GM12874 (cell line): ENCODE measurements at regions not wholly inside any gene's neighbourhood (a gene's known extent, or its start where the extent isn't known, plus 50 kb on each side); places are given as distances from the start of the nearest gene placed in this dataset.

Source experiments
- TF ChIP-seq, protein P1 (sequence below): IDR thresholded peaks from 2 replicates; pipeline ENCODE4 v1.5.1; 2011; ENCODE audit warnings: low read depth, mild to moderate bottlenecking, control low read depth, low read length, moderate library complexity; ENCODE audit not compliant: insufficient read depth

DNA sequence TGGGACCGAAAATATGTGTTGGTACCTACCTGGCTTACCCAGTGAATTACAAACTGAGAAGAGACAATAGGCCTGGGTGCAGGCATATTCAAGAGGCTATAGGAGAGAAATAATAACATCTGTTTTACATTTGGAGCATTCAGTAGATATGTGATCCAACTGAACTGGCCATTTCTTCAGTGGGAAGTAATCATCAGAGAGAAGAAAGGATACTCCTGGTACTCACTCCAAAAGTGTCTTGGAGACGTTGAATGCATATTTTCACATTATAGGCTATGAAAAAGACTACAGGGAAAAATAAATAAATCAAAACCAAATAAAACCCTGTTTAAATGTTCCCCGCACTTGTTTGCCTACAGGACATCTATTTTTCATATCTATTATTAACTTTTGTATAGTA, 1680.3 kb downstream of the REEP3 start:
- TF ChIP-seq, protein P1, sequence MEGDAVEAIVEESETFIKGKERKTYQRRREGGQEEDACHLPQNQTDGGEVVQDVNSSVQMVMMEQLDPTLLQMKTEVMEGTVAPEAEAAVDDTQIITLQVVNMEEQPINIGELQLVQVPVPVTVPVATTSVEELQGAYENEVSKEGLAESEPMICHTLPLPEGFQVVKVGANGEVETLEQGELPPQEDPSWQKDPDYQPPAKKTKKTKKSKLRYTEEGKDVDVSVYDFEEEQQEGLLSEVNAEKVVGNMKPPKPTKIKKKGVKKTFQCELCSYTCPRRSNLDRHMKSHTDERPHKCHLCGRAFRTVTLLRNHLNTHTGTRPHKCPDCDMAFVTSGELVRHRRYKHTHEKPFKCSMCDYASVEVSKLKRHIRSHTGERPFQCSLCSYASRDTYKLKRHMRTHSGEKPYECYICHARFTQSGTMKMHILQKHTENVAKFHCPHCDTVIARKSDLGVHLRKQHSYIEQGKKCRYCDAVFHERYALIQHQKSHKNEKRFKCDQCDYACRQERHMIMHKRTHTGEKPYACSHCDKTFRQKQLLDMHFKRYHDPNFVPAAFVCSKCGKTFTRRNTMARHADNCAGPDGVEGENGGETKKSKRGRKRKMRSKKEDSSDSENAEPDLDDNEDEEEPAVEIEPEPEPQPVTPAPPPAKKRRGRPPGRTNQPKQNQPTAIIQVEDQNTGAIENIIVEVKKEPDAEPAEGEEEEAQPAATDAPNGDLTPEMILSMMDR = no peak

DNA sequence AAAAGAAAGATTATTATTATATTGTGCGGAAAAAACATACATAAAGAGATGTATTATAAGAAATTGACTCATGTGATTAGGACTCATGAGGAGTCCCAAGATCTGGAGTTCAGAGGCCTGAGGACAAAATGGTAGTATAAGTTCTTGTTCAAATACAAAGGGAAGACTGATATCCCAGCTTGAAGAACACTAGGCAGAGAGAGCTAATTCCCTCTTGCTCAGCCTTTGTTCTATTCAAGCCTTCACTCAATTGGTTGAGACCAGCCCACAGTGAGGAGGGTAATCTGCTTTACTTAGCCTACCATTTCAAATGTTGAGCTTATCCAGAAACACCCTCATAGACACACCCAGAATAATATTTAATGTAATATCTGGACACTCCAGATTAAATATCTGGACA, 1683.8 kb downstream of the REEP3 start:
- TF ChIP-seq, protein P1 = no peak

- TF ChIP-seq, protein P1 = no peak
Observed at GRCh38 chr10:65213170-65213569, 1692.0 kb downstream of the REEP3 start.

- TF ChIP-seq, protein P1 = no peak
Observed at GRCh38 chr10:65219444-65219843, 1698.2 kb downstream of the REEP3 start.

- TF ChIP-seq, protein P1 = no peak
Observed at GRCh38 chr10:65231148-65231547, 1694.7 kb upstream of the LRRTM3 start.

- TF ChIP-seq, protein P1 = no peak
Observed at GRCh38 chr10:65234261-65234660, 1691.6 kb upstream of the LRRTM3 start.

DNA sequence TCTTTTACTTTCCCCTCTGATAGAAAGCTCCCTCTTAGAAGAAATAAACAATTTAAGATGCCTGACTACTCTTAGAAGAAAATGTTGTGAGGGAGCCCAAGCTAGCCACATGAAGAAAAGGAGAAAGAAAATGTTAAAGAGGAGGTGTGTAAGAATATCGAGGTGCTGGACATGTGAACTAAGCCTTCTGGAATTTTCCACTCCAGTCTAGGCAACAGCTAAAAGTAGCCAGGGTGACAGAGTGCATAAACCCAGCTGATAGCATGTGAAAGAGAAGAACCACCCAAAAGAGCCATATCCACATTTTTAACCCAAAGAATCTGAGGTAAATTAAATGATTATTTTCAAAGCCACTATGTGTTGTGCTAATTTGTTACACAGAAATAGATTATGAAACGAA, 1690.6 kb upstream of the LRRTM3 start:
- TF ChIP-seq, protein P1 = no peak

- TF ChIP-seq, protein P1 = no peak
Observed at GRCh38 chr10:65235846-65236245, 1690.0 kb upstream of the LRRTM3 start.
